Ascending aorta (tissue), 2 donors: ENCODE measurements at regions not wholly inside any gene's neighbourhood (a gene's known extent, or its start where the extent isn't known, plus 50 kb on each side); places are given as distances from the start of the nearest gene placed in this dataset.
A peak's percentile ranks its signal among the peaks of the same experiment; 100 is the strongest.

Experiments used
- DNase-seq, 2 donors: peaks; one replicate each; pipeline ENCODE4 v3.0.0-alpha.2; 2019; ENCODE audit warnings: low spot score in 2 of 2
- H3K27ac ChIP-seq, 2 donors: fragments of 200-600 bp; sonication (generic); one replicate each; pipeline ENCODE4 v1.5.1; 2016 to 2017; ENCODE audit warnings: mild to moderate bottlenecking in 1 of 2
- H3K27me3 ChIP-seq: fragments of 200-600 bp; sonication (generic); one replicate; pipeline ENCODE4 v1.5.1; 2017
- H3K36me3 ChIP-seq, 2 donors: fragments of 200-600 bp; sonication (generic); one replicate each; pipeline ENCODE4 v1.5.1; 2016
- H3K4me1 ChIP-seq, 2 donors: fragments of 200-600 bp; sonication (generic); one replicate each; pipeline ENCODE4 v1.5.1; 2016 to 2017; ENCODE audit warnings: mild to moderate bottlenecking in 1 of 2
- H3K4me3 ChIP-seq, 2 donors: fragments of 200-600 bp; sonication (generic); one replicate each; pipeline ENCODE4 v1.5.1; 2016 to 2017; ENCODE audit warnings: mild to moderate bottlenecking in 1 of 2
- H3K9me3 ChIP-seq, 2 donors: fragments of 200-600 bp; sonication (generic); one replicate each; pipeline ENCODE4 v1.5.1; 2016
- intact Hi-C: fragments of 100-400 bp; cut with DNase I; formaldehyde crosslinking; loops from one replicate; pipeline ENCODE4 v1.15.1; 2023
- TF ChIP-seq, protein P1 (sequence below), 3 experiments: fragments of 200-600 bp in 2 of 3; fragments of 450-650 bp in 1 of 3; sonication (generic) in 2 of 3; IDR thresholded peaks; one replicate each; pipeline ENCODE4 v1.5.1; 2016 to 2019; ENCODE audit warnings: antibody characterized with exemption in 3 of 3, mild to moderate bottlenecking in 1 of 3, moderate library complexity in 1 of 3

DNA sequence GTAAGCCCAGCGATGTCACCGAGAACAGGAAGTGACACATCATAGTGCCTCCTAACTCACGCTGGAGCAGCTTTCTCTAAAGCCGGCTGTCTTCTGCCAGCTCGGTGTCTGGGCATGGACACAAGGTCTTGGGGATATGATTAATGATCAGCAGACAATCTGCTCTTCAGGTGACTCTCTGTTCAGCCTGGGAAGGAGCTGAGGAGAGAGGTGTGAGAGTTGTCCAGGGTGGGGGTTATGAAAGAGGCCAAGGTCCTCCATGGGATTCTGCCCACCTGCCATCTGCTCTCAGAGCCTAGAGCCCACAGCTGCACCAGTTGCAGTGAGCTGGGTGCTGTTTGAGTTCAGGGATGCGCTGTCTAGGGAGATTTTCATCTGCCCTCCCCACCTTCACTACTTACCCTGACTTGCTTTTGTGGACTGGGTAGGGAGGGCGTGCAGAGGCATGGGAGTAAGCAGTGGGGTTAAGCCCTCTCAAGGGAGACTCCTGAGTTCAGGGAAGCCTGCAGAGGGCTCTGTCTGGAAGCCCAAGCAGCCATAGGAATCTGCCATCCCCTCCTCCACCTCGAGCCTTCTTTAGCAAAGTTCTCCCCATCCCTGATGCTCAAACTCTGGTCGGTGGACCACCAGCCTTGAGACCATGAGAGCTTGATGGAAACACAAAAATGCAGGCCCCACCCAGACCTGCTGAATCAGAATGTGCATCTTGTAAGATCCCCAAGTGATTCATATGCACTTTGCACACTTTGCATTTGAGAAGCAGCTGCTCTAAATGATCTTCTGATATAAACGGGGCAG is 539.7 kb downstream of the RFC3 start:
- TF ChIP-seq, protein P1, sequence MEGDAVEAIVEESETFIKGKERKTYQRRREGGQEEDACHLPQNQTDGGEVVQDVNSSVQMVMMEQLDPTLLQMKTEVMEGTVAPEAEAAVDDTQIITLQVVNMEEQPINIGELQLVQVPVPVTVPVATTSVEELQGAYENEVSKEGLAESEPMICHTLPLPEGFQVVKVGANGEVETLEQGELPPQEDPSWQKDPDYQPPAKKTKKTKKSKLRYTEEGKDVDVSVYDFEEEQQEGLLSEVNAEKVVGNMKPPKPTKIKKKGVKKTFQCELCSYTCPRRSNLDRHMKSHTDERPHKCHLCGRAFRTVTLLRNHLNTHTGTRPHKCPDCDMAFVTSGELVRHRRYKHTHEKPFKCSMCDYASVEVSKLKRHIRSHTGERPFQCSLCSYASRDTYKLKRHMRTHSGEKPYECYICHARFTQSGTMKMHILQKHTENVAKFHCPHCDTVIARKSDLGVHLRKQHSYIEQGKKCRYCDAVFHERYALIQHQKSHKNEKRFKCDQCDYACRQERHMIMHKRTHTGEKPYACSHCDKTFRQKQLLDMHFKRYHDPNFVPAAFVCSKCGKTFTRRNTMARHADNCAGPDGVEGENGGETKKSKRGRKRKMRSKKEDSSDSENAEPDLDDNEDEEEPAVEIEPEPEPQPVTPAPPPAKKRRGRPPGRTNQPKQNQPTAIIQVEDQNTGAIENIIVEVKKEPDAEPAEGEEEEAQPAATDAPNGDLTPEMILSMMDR (IDR thresholded peaks at IDR 0.05): no peak
- intact Hi-C loops: loop anchor here (5.0 kb wide), 1 partner anchor 200 kb away; no protein-coding TSS in a partner anchor
- no peak for DNase-seq

DNA sequence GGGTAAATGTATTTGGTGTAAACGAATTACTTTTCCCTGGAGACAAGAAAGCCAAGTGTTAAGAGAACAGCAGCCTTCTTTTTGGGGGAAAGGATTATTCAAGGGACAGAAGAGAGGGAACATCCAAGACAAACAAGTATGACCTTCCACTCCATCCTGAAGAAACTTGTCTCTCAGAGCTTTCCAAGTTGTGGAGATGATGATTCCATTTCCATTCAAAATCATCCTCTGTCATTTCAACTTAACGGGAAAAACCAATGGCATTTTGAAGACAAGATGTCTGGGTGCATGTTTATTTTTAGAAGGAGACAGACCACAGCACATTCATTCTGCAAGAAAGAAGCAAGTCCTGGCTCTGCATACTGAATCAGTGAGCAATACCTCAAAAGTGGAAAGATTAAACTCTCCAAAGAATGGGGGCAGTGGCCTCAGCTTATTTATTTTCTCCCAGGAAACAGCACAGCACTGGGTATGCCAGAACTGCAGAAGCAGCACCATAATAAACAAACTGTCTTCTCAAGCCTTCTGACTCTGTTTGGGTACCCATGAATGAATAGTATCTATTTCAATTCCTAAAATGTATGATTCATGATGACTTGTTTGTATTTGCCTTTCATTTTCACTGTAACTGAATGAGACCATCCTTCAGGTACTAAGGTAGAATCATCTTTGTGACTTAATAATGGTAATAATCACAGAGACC is 541.0 kb downstream of the RFC3 start:
- no peaks in the 10 kb centered on the region for H3K36me3 ChIP-seq
- intact Hi-C loops: loop anchor here (5.0 kb wide), 1 partner anchor 202 kb away; no protein-coding TSS in a partner anchor
- peaks cover 0 to 3% of the 10 kb centered on the region in 2 donors for H3K9me3 ChIP-seq
- H3K4me1 ChIP-seq: peaks cover 0 to 6% of the 10 kb centered on the region in 2 donors
- no peak overlapping the region for H3K4me3 ChIP-seq
- no peak for DNase-seq
- peak overlapping the region in 1 of 2 donors; percentile 37 for H3K27ac ChIP-seq
- H3K27me3 ChIP-seq: no peaks in the 10 kb centered on the region
- TF ChIP-seq, protein P1 (IDR thresholded peaks at IDR 0.05): no peak

More for the DNA sequence above, 539.7 kb downstream of the RFC3 start:
- Histone ChIP-seq H3K9me3 (peaks cover 0 to 3% of the 10 kb centered on the region in 2 donors), H3K27ac (peak overlapping the region in 1 of 2 donors; percentile 37), H3K4me3 (no peak overlapping the region), H3K36me3 (no peaks in the 10 kb centered on the region), H3K27me3 (no peaks in the 10 kb centered on the region), H3K4me1 (peaks cover 0 to 6% of the 10 kb centered on the region in 2 donors)

DNA sequence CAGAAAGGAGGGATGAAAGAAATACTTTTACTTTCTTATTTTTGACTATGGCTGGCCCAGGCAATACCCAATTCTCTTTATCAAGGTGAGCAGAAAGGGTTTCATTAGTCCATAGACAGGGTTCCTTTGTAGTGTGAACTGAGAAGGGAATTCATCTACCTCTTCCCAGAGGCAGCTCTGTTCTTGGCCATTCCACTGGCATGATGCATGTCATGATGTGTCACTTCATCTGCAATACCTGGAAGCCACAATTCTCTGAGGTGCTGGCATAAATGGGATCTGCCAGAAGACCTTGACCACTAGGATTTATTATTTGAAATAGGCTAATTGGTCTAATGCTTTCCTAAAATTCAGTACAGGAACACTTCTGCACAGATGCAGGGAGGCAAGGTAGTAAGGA is 542.8 kb downstream of the RFC3 start:
- H3K27ac ChIP-seq: no peak overlapping the region
- peaks cover 0 to 6% of the 10 kb centered on the region in 2 donors for H3K4me1 ChIP-seq
- no peak for DNase-seq
- TF ChIP-seq, protein P1 (IDR thresholded peaks at IDR 0.05): no peak
- no peaks in the 10 kb centered on the region for H3K36me3 ChIP-seq
- intact Hi-C loops: no loop called here
- peaks cover 0 to 3% of the 10 kb centered on the region in 2 donors for H3K9me3 ChIP-seq
- no peaks in the 10 kb centered on the region for H3K27me3 ChIP-seq
- no peak overlapping the region for H3K4me3 ChIP-seq

DNA sequence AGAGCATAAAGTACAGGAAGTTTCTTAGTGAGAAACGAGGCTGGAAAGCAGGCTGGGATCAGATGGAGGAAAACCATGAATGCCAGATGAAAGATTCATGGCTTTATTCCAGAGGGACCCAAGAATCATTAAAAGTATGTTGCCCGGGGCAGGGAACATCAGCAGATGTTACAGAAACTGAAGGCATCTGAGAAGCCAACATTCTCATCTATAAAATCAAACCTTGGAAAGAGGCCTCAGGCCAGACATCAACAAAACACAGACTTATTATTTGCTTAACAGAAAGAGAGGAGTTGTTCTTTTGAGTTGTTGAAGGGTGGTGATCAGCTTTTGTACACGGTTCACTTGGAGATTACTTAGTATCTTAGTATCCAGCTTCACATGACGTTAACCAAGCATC is 543.6 kb downstream of the RFC3 start:
- intact Hi-C loops: no loop called here
- H3K9me3 ChIP-seq: peaks cover 0 to 4% of the 10 kb centered on the region in 2 donors

DNA sequence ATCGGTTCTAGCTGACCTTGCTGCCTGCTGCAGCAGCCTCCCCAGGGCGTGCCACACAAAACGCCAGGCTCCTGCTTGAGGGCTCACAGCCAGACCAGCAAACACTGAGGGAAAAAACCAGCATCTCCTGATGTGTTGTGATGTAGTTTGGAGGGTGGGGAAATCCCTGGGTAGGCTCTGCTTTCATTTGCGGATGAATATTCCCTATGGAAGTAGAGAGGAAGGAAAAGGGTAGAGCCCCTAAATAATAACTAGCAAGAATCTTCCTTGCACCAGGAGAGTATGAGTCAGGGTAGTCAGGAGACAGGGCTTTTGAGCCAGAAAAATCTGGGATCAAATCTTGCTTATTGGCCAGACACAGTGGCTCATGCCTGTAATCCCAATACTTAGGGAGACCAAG is 545.3 kb downstream of the RFC3 start:
- Histone ChIP-seq H3K4me1 (peaks cover 0 to 2% of the 10 kb centered on the region in 2 donors), H3K27ac (no peak overlapping the region), H3K36me3 (no peaks in the 10 kb centered on the region), H3K4me3 (no peak overlapping the region), H3K9me3 (peaks cover 0 to 6% of the 10 kb centered on the region in 2 donors), H3K27me3 (no peaks in the 10 kb centered on the region)
- intact Hi-C loops: no loop called here
- TF ChIP-seq, protein P1 (IDR thresholded peaks at IDR 0.05): no peak
- no peak for DNase-seq

More for the DNA sequence above, 543.6 kb downstream of the RFC3 start:
- Histone ChIP-seq H3K27me3 (no peaks in the 10 kb centered on the region), H3K27ac (no peak overlapping the region), H3K4me3 (no peak overlapping the region), H3K36me3 (no peaks in the 10 kb centered on the region), H3K4me1 (peaks cover 0 to 6% of the 10 kb centered on the region in 2 donors)
- TF ChIP-seq, protein P1 (IDR thresholded peaks at IDR 0.05): no peak
- no peak for DNase-seq
